Stomach (tissue), 8 donors: ENCODE measurements at regions not wholly inside any gene's neighbourhood (a gene's known extent, or its start where the extent isn't known, plus 50 kb on each side); places are given as distances from the start of the nearest gene placed in this dataset.

Source experiments
- DNase-seq, 2 donors: peaks; one replicate each; pipeline versions ENCODE4 v3.0.0 to v3.0.0-alpha.2; 2013 to 2019
- H3K27ac ChIP-seq, 5 donors: fragments of 200-600 bp in 4 of 5; sonication (generic) in 4 of 5; one replicate each; pipeline ENCODE4 v1.5.1; 2013 to 2019; ENCODE audit warnings: mild to moderate bottlenecking in 1 of 5, moderate library complexity in 1 of 5
- H3K27me3 ChIP-seq, 3 donors: fragments of 200-600 bp; sonication (generic); one replicate each; pipeline ENCODE4 v1.5.1; 2017 to 2019; ENCODE audit warnings: mixed run types in 1 of 3
- H3K36me3 ChIP-seq, 4 donors: fragments of 200-600 bp; sonication (generic); 1 replicate in 3 of 4; 2 replicates in 1 of 4; pipeline ENCODE4 v1.5.1; 2016 to 2019
- H3K4me1 ChIP-seq, 4 donors: fragments of 200-600 bp; sonication (generic); one replicate each; pipeline ENCODE4 v1.5.1; 2016 to 2019
- H3K4me3 ChIP-seq, 4 donors: fragments of 200-600 bp; sonication (generic) in 3 of 4; one replicate each; pipeline ENCODE4 v1.5.1; 2016 to 2019; ENCODE audit warnings: mild to moderate bottlenecking in 1 of 4
- H3K9me3 ChIP-seq, 4 donors: fragments of 200-600 bp; sonication (generic); one replicate each; pipeline ENCODE4 v1.5.1; 2016 to 2019
- CTCF ChIP-seq, 7 experiments: fragments of 450-650 bp in 4 of 7; fragments of 200-600 bp in 3 of 7; sonication (generic) in 3 of 7; IDR thresholded peaks; one replicate each; pipeline ENCODE4 v1.5.1; 2016 to 2019; ENCODE audit warnings: antibody characterized with exemption in 7 of 7, control low read depth in 2 of 7, mild to moderate bottlenecking in 1 of 7
- EP300 ChIP-seq: sonication (generic); formaldehyde crosslinking; IDR thresholded peaks from one replicate; pipeline ENCODE4 v1.6.1; 2017; ENCODE audit warnings: antibody characterized with exemption
- POLR2A ChIP-seq, 4 donors: fragments of 450-650 bp; IDR thresholded peaks; one replicate each; pipeline ENCODE4 v1.6.1; 2016; ENCODE audit warnings: antibody characterized with exemption in 4 of 4, control low read depth in 2 of 4, mild to moderate bottlenecking in 1 of 4, moderate library complexity in 1 of 4
- POLR2AphosphoS5 ChIP-seq, 3 donors: sonication (generic); formaldehyde crosslinking; IDR thresholded peaks; one replicate each; pipeline ENCODE4 v1.6.1; 2016; ENCODE audit warnings: antibody characterized with exemption in 3 of 3
- WGBS, 5 donors: extraction: QIAGEN DNeasy Blood & Tissue Kit in 3 of 5; methylation state at CpG; one replicate each; pipeline versions ENCODE4 v1.1.5 to v1.1.7; 2013 to 2018; 5-methylcytosine and 5-hydroxymethylcytosine counted together
- intact Hi-C: fragments of 100-400 bp; cut with DNase I; formaldehyde crosslinking; loops from one replicate; pipeline ENCODE4 v1.15.1; 2023; ENCODE audit warnings: low total_unique reads
- donor health status: healthy with polysubstance abuse.
- donor health status: Bipolar disorder and iron deficiency.
- donor health status: healthy.

GRCh38 chr10:8431511-8431910, 377.0 kb downstream of the GATA3 start:
- WGBS, 5 donors = 21 to 43% (median 32%) methylated on average over 1 of the region's 1 CpG
- Histone ChIP-seq H3K36me3 (no peaks in the 10 kb centered on the region), H3K9me3 (no peaks in the 10 kb centered on the region), H3K4me1 (no peaks in the 10 kb centered on the region), H3K27me3 (no peaks in the 10 kb centered on the region), H3K4me3 (no peak overlapping the region), H3K27ac (no peak overlapping the region)
- peak in 1 of 2 donors; percentile 13 for DNase-seq
- intact Hi-C loops = no loop called here
- no peak for TF ChIP-seq EP300
- TF ChIP-seq POLR2A (IDR thresholded peaks at IDR 0.05) = no peak
- TF ChIP-seq POLR2AphosphoS5 (IDR thresholded peaks at IDR 0.05) = no peak
- no peak for TF ChIP-seq CTCF (IDR thresholded peaks at IDR 0.05)

- H3K4me3 ChIP-seq = no peak overlapping the region
- no peaks in the 10 kb centered on the region for H3K9me3 ChIP-seq
- no peaks in the 10 kb centered on the region for H3K36me3 ChIP-seq
- no peak for TF ChIP-seq CTCF (IDR thresholded peaks at IDR 0.05)
- no peak for TF ChIP-seq POLR2AphosphoS5 (IDR thresholded peaks at IDR 0.05)
- TF ChIP-seq EP300 = no peak
- no peak for TF ChIP-seq POLR2A (IDR thresholded peaks at IDR 0.05)
- no peaks in the 10 kb centered on the region for H3K27me3 ChIP-seq
- 76 to 86% (median 83%) methylated on average over 10 of the region's 10 CpGs for WGBS, 5 donors
- H3K27ac ChIP-seq = no peak overlapping the region
- H3K4me1 ChIP-seq = no peaks in the 10 kb centered on the region
- intact Hi-C loops = no loop called here
- no peak for DNase-seq
Measured at GRCh38 chr10:8435186-8436055, 380.9 kb downstream of the GATA3 start.

GRCh38 chr10:8437896-8438295, 383.4 kb downstream of the GATA3 start:
- no peak for TF ChIP-seq POLR2A (IDR thresholded peaks at IDR 0.05)
- TF ChIP-seq CTCF (IDR thresholded peaks at IDR 0.05) = no peak
- TF ChIP-seq EP300 = no peak
- no peak for TF ChIP-seq POLR2AphosphoS5 (IDR thresholded peaks at IDR 0.05)
- H3K36me3 ChIP-seq = no peaks in the 10 kb centered on the region
- H3K4me1 ChIP-seq = no peaks in the 10 kb centered on the region
- peaks cover 0 to 7% (median 0%) of the 10 kb centered on the region in 3 donors for H3K27me3 ChIP-seq
- 85 to 96% (median 89%) methylated on average over 3 of the region's 3 CpGs for WGBS, 5 donors
- no peak overlapping the region for H3K4me3 ChIP-seq
- no peaks in the 10 kb centered on the region for H3K9me3 ChIP-seq
- H3K27ac ChIP-seq = no peak overlapping the region
- intact Hi-C loops = no loop called here
- DNase-seq = no peak

GRCh38 chr10:8438603-8439002, 384.1 kb downstream of the GATA3 start:
- H3K9me3 ChIP-seq = no peaks in the 10 kb centered on the region
- H3K27me3 ChIP-seq = peaks cover 0 to 7% (median 0%) of the 10 kb centered on the region in 3 donors
- H3K4me3 ChIP-seq = no peak overlapping the region
- H3K27ac ChIP-seq = no peak overlapping the region
- H3K4me1 ChIP-seq = no peaks in the 10 kb centered on the region
- peak in 1 of 2 donors; percentile 26 for DNase-seq
- intact Hi-C loops = no loop called here
- TF ChIP-seq CTCF (IDR thresholded peaks at IDR 0.05) (no peak), POLR2AphosphoS5 (IDR thresholded peaks at IDR 0.05) (no peak), POLR2A (IDR thresholded peaks at IDR 0.05) (no peak), EP300 (no peak)
- WGBS, 5 donors = 19 to 28% (median 22%) methylated on average over 3 of the region's 3 CpGs
- H3K36me3 ChIP-seq = no peaks in the 10 kb centered on the region
